ENCODE measurements at regions not wholly inside any gene's neighbourhood (a gene's known extent, or its start where the extent isn't known, plus 50 kb on each side); places are given as distances from the start of the nearest gene placed in this dataset.

- peak overlapping the region; percentile 89 for H3K4me2 ChIP-seq (ENCODE audit: low read length)
- no peaks in the 10 kb centered on the region for H3K79me2 ChIP-seq (ENCODE audit: low read length)
- peak overlapping the region; percentile 58 for H3K9ac ChIP-seq (ENCODE audit: low read length)
- no peak for TF ChIP-seq EZH2phosphoT487 (IDR thresholded peaks at IDR 0.05; ENCODE audit: low read depth)
- TF ChIP-seq, protein P1, sequence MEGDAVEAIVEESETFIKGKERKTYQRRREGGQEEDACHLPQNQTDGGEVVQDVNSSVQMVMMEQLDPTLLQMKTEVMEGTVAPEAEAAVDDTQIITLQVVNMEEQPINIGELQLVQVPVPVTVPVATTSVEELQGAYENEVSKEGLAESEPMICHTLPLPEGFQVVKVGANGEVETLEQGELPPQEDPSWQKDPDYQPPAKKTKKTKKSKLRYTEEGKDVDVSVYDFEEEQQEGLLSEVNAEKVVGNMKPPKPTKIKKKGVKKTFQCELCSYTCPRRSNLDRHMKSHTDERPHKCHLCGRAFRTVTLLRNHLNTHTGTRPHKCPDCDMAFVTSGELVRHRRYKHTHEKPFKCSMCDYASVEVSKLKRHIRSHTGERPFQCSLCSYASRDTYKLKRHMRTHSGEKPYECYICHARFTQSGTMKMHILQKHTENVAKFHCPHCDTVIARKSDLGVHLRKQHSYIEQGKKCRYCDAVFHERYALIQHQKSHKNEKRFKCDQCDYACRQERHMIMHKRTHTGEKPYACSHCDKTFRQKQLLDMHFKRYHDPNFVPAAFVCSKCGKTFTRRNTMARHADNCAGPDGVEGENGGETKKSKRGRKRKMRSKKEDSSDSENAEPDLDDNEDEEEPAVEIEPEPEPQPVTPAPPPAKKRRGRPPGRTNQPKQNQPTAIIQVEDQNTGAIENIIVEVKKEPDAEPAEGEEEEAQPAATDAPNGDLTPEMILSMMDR (IDR thresholded peaks at IDR 0.05; ENCODE audit: low read depth, low read length), result no peak
- peak overlapping the region; percentile 55 for H3K4me3 ChIP-seq (ENCODE audit: low read length)
- no peak overlapping the region for H2AFZ ChIP-seq (ENCODE audit: low read depth, low read length)
- no peaks in the 10 kb centered on the region for H4K20me1 ChIP-seq (ENCODE audit: insufficient read depth, low read length)
- H3K36me3 ChIP-seq (replicated peaks; ENCODE audit: low read depth, low read length), result no peaks in the 10 kb centered on the region
- H3K27me3 ChIP-seq (ENCODE audit: low read depth, low read length), result no peaks in the 10 kb centered on the region
- peaks cover 49% of the 10 kb centered on the region for H3K4me1 ChIP-seq (ENCODE audit: low read length)
- no peaks in the 10 kb centered on the region for H3K9me3 ChIP-seq (ENCODE audit: insufficient read depth, low read length)
- H3K27ac ChIP-seq (ENCODE audit: low read length), result peak overlapping the region; percentile 94
Observed at GRCh38 chr5:118723021-118723338, 265.4 kb downstream of the DTWD2 start.

GRCh38 chr5:118722122-118723020 lies 266.0 kb downstream of the DTWD2 start:
- Histone ChIP-seq H3K79me2 (ENCODE audit: low read length) (no peaks in the 10 kb centered on the region), H3K36me3 (replicated peaks; ENCODE audit: low read depth, low read length) (no peaks in the 10 kb centered on the region), H3K27ac (ENCODE audit: low read length) (peak overlapping the region; percentile 94), H3K4me1 (ENCODE audit: low read length) (peaks cover 49% of the 10 kb centered on the region), H3K9ac (ENCODE audit: low read length) (peak overlapping the region; percentile 58), H3K9me3 (ENCODE audit: insufficient read depth, low read length) (no peaks in the 10 kb centered on the region), H3K4me3 (ENCODE audit: low read length) (peak overlapping the region; percentile 55), H3K4me2 (ENCODE audit: low read length) (peak overlapping the region; percentile 89), H4K20me1 (ENCODE audit: insufficient read depth, low read length) (no peaks in the 10 kb centered on the region), H3K27me3 (ENCODE audit: low read depth, low read length) (no peaks in the 10 kb centered on the region), H2AFZ (ENCODE audit: low read depth, low read length) (no peak overlapping the region; the same call in 1 of the 2 replicates)
- no peak for TF ChIP-seq EZH2phosphoT487 (IDR thresholded peaks at IDR 0.05; ENCODE audit: low read depth)
- TF ChIP-seq, protein P1 (IDR thresholded peaks at IDR 0.05; ENCODE audit: low read depth, low read length), result no peak

GRCh38 chr5:118711727-118712126 lies 276.6 kb downstream of the DTWD2 start:
- Histone ChIP-seq H3K79me2 (ENCODE audit: low read length) (no peaks in the 10 kb centered on the region), H3K9me3 (ENCODE audit: insufficient read depth, low read length) (peaks cover 6% of the 10 kb centered on the region; the same call in 1 of the 2 replicates), H3K27me3 (ENCODE audit: low read depth, low read length) (no peaks in the 10 kb centered on the region), H4K20me1 (ENCODE audit: insufficient read depth, low read length) (no peaks in the 10 kb centered on the region), H3K4me3 (ENCODE audit: low read length) (no peak overlapping the region), H3K4me1 (ENCODE audit: low read length) (no peaks in the 10 kb centered on the region), H3K27ac (ENCODE audit: low read length) (no peak overlapping the region), H2AFZ (ENCODE audit: low read depth, low read length) (no peak overlapping the region), H3K9ac (ENCODE audit: low read length) (no peak overlapping the region), H3K36me3 (replicated peaks; ENCODE audit: low read depth, low read length) (no peaks in the 10 kb centered on the region), H3K4me2 (ENCODE audit: low read length) (no peak overlapping the region)
- TF ChIP-seq EZH2phosphoT487 (IDR thresholded peaks at IDR 0.05; ENCODE audit: low read depth), result no peak
- TF ChIP-seq, protein P1 (IDR thresholded peaks at IDR 0.05; ENCODE audit: low read depth, low read length), result no peak

DNA sequence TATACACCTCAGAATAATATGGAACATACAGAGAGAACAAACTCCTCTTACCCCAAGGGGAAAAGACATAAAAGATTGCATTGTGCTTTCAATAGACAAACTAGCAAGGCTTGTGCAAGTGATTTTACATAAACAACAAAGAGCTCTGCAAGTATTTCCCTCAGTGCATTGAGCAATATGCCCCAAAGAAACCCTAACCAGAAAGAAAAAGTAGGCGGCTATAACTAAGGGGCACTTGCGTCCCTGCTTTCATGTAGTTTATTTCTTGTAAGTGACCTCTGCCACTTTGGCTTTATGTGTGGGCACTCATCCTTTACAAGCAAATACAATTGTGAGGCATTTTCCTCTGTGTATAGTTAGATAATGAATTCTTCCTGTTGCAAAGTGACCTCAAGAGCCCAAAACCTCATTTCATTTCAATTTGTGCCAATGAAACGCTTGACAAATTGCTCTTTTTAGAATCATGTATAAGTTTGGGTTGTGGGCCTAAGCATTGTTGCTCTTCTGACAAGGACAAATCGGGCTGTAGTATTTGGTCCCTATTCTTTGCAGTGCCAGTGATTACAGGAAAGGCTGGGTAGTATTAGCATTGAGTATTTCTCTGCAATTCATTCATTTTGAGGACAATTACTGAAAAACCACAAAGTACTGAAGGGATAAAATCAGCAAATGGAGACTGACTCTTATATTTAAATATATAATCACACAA lies 282.2 kb downstream of the DTWD2 start:
- H3K79me2 ChIP-seq (ENCODE audit: low read length), result no peaks in the 10 kb centered on the region
- H3K27me3 ChIP-seq (ENCODE audit: low read depth, low read length), result no peaks in the 10 kb centered on the region
- TF ChIP-seq, protein P1 (IDR thresholded peaks at IDR 0.05; ENCODE audit: low read depth, low read length), result no peak
- TF ChIP-seq EZH2phosphoT487 (IDR thresholded peaks at IDR 0.05; ENCODE audit: low read depth), result no peak
- H3K9ac ChIP-seq (ENCODE audit: low read length), result no peak overlapping the region
- no peaks in the 10 kb centered on the region; the same call in 1 of the 2 replicates for H3K9me3 ChIP-seq (ENCODE audit: insufficient read depth, low read length)
- no peaks in the 10 kb centered on the region for H3K4me1 ChIP-seq (ENCODE audit: low read length)
- H3K4me3 ChIP-seq (ENCODE audit: low read length), result no peak overlapping the region
- no peak overlapping the region for H3K27ac ChIP-seq (ENCODE audit: low read length)
- no peak overlapping the region for H3K4me2 ChIP-seq (ENCODE audit: low read length)
- H2AFZ ChIP-seq (ENCODE audit: low read depth, low read length), result no peak overlapping the region
- no peaks in the 10 kb centered on the region for H3K36me3 ChIP-seq (replicated peaks; ENCODE audit: low read depth, low read length)
- H4K20me1 ChIP-seq (ENCODE audit: insufficient read depth, low read length), result no peaks in the 10 kb centered on the region

Measured in OCI-LY3 (cell line).